ENCODE measurements at regions not wholly inside any gene's neighbourhood (a gene's known extent, or its start where the extent isn't known, plus 50 kb on each side); places are given as distances from the start of the nearest gene placed in this dataset.
"Not testable (repeated sequence)": the region's sequence is repeated elsewhere in the genome, so short reads cannot be mapped to it uniquely, and the experiment has no call there.

GRCh38 chr6:76992553-76992952 is 470.7 kb downstream of the HTR1B start:
- TF ChIP-seq CTCF (IDR thresholded peaks at IDR 0.05; ENCODE audit: low read depth, low read length, missing control alignments), result no peak
- H3K4me3 ChIP-seq (ENCODE audit: low read depth, low read length), result no peak overlapping the region
- no peak for DNase-seq (ENCODE audit: low read depth)

- no peak for DNase-seq (ENCODE audit: low read depth)
- H3K4me3 ChIP-seq (ENCODE audit: low read depth, low read length), result no peak overlapping the region
- no peak for TF ChIP-seq CTCF (IDR thresholded peaks at IDR 0.05; ENCODE audit: low read depth, low read length, missing control alignments)
These were observed 478.7 kb downstream of the HTR1B start for GRCh38 chr6:76984572-76984971.

- no peak overlapping the region for H3K4me3 ChIP-seq (ENCODE audit: low read depth, low read length)
- DNase-seq (ENCODE audit: low read depth), result no peak
- TF ChIP-seq CTCF (IDR thresholded peaks at IDR 0.05; ENCODE audit: low read depth, low read length, missing control alignments), result no peak
These were observed 480.7 kb downstream of the HTR1B start for GRCh38 chr6:76982476-76983199.

DNA sequence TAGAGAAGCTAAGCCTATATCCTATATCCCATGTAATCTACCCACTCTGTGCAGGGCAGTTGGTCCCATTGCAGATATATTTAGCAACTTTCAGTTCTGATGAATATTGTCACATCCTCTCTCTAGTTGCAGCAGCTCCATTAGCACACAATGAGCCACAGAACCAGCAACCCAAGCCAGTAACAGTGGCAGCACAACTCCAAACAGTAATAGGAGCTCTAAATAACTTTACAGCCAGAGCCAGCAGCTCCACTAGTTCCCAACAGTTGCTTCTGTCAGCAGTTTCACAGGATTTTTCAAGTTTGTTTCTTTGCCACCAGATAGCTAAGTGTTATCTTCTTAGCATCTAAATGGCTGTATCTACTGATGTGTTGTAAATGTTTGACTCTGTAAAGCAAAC is 490.8 kb downstream of the HTR1B start:
- no peak overlapping the region for H3K4me3 ChIP-seq (ENCODE audit: low read depth, low read length)
- DNase-seq (ENCODE audit: low read depth), result no peak
- TF ChIP-seq CTCF (IDR thresholded peaks at IDR 0.05; ENCODE audit: low read depth, low read length, missing control alignments), result no peak

DNA sequence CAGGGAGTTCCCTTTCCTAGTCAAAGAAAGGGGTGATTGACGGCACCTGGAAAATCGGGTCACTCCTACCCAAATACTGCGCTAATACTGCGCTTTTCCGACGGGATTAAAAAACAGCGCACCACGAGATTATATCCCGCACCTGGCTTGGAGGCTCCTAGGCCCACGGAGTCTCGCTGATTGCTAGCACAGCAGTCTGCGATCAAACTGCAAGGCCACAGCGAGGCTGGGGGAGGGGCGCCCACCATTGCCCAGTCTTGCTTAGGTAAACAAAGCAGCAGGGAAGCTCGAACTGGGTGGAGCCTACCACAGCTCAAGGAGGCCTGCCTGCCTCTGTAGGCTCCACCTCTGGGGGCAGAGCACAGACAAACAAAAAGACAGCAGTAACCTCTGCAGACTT is 504.1 kb downstream of the HTR1B start:
- DNase-seq (ENCODE audit: low read depth); H3K4me3 ChIP-seq (ENCODE audit: low read depth, low read length): not testable (repeated sequence)

DNA sequence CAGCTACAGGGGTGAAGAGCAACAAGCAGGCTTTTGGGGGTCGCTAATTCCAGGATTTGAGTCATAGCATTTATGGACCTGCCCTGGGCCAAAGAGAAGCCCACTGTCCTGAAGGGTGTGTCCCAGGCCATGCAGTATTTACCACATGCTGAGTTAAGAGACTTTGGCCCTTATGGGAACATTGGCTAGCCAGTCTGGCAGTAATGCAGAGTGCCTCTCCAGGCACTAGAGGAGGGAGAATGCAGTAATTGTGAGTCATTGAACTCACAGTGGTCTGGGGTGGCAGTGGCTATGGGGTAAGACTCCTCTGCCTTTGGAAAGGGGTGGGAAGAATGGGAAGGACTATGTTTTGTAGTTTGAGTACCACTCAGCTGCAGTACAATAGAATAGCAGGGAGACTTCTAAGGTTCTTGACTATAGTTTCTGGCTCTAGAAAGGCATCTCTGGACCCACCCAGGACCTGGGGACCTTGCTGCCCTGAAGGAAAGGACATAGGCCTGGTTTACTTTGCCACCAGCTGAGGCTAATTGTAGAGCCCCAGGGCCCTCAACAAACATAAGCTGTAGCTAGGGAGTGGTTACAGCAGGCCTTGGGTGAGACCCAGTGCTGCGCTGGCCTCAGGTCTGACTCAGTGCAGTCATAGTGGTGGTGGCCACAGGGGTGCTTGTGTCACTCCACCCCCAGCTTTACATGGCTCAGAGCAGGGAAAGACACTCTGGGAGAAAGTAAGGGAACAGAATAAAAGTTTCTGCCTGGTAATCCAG is 520.9 kb downstream of the HTR1B start:
- no peak for TF ChIP-seq CTCF (IDR thresholded peaks at IDR 0.05; ENCODE audit: low read depth, low read length, missing control alignments)
- H3K4me3 ChIP-seq (ENCODE audit: low read depth, low read length), result no peak overlapping the region
- no peak for DNase-seq (ENCODE audit: low read depth)

DNA sequence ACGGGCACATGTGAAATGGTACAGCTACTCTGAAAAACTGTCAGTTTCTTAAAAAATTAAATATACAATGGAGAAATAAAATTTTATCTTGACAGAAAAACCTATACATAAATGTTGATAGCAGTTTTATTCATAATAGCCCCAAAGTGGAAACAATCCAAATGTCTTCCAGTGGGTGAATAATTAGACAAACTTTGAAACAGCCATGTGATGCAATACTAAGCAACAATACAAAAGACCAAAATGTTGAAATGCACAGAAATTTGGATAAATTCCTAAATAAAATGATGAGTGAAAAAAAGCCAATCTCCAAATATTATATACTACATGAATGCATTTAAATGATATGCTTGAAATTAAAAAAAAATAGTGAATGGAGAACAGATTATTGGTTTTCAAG is 523.1 kb downstream of the HTR1B start:
- no peak for DNase-seq (ENCODE audit: low read depth)
- TF ChIP-seq CTCF (IDR thresholded peaks at IDR 0.05; ENCODE audit: low read depth, low read length, missing control alignments), result no peak
- H3K4me3 ChIP-seq (ENCODE audit: low read depth, low read length), result no peak overlapping the region
